ENCODE measurements at regions not wholly inside any gene's neighbourhood (a gene's known extent, or its start where the extent isn't known, plus 50 kb on each side); places are given as distances from the start of the nearest gene placed in this dataset.

GRCh38 chr1:189175889-189176288 is 1301.8 kb downstream of the BRINP3 start:
- DNase-seq (no peak), ATAC-seq (ENCODE audit: insufficient read depth, low read depth) (no peak)
- no peaks in the 10 kb centered on the region for H3K4me1 ChIP-seq (ENCODE audit: insufficient read depth, low read length)
- no peaks in the 10 kb centered on the region for H3K79me2 ChIP-seq (ENCODE audit: insufficient read depth, low read length)
- H3K4me3 ChIP-seq (ENCODE audit: low read depth in 1 of 2, low read length in 2 of 2) = no peak overlapping the region
- peaks cover 6% of the 10 kb centered on the region for H3K9me3 ChIP-seq (ENCODE audit: insufficient read depth, low read length, severe bottlenecking)
- H3K4me2 ChIP-seq (ENCODE audit: insufficient read depth, low read length) = no peak overlapping the region
- H3K36me3 ChIP-seq (ENCODE audit: insufficient read depth, low read length) = no peaks in the 10 kb centered on the region
- no peak overlapping the region for H2AFZ ChIP-seq (ENCODE audit: low read depth, low read length)
- TF ChIP-seq EZH2 (IDR thresholded peaks at IDR 0.05; ENCODE audit: borderline replicate concordance, low read depth, low read length, severe bottlenecking) (no peak), CTCF (IDR thresholded peaks at IDR 0.05; ENCODE audit: borderline replicate concordance, extremely low read depth, low read length, poor library complexity, severe bottlenecking) (no peak)
- no peak overlapping the region for H3K27ac ChIP-seq (ENCODE audit: low read length)
- no peaks in the 10 kb centered on the region for H4K20me1 ChIP-seq (ENCODE audit: insufficient read depth, low read length)
- no peak overlapping the region for H3K9ac ChIP-seq (ENCODE audit: low read depth, low read length)
- no peaks in the 10 kb centered on the region for H3K27me3 ChIP-seq (ENCODE audit: insufficient read depth, low read length, poor library complexity)

DNA sequence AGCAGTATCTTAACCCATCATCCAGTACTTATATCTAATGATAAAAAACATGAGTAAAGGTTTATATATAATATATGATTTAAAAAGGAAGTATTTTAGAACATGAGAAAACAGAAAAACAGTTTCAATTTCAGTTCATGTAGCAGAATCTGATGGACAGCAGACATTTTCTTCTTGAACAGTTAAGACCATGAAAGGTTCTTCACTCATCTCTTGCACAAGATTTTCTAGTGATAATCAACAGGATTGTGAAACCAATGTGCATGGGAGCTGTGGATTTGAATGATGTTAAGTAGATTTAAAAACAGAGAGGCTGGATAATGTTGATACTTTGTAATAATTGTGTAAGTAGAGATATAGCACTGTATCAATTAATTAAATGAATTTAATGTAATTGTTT is 1297.6 kb downstream of the BRINP3 start:
- no peaks in the 10 kb centered on the region for H3K9me3 ChIP-seq (ENCODE audit: insufficient read depth, low read length, severe bottlenecking)
- H3K4me2 ChIP-seq (ENCODE audit: insufficient read depth, low read length) = no peak overlapping the region
- no peaks in the 10 kb centered on the region for H3K79me2 ChIP-seq (ENCODE audit: insufficient read depth, low read length)
- H2AFZ ChIP-seq (ENCODE audit: low read depth, low read length) = no peak overlapping the region
- DNase-seq (no peak), ATAC-seq (ENCODE audit: insufficient read depth, low read depth) (no peak)
- no peaks in the 10 kb centered on the region for H3K36me3 ChIP-seq (ENCODE audit: insufficient read depth, low read length)
- H3K4me1 ChIP-seq (ENCODE audit: insufficient read depth, low read length) = no peaks in the 10 kb centered on the region
- no peak overlapping the region for H3K4me3 ChIP-seq (ENCODE audit: low read depth in 1 of 2, low read length in 2 of 2)
- no peak overlapping the region for H3K27ac ChIP-seq (ENCODE audit: low read length)
- no peak overlapping the region for H3K9ac ChIP-seq (ENCODE audit: low read depth, low read length)
- H4K20me1 ChIP-seq (ENCODE audit: insufficient read depth, low read length) = no peaks in the 10 kb centered on the region
- no peaks in the 10 kb centered on the region for H3K27me3 ChIP-seq (ENCODE audit: insufficient read depth, low read length, poor library complexity)
- TF ChIP-seq CTCF (IDR thresholded peaks at IDR 0.05; ENCODE audit: borderline replicate concordance, extremely low read depth, low read length, poor library complexity, severe bottlenecking) (no peak), EZH2 (IDR thresholded peaks at IDR 0.05; ENCODE audit: borderline replicate concordance, low read depth, low read length, severe bottlenecking) (no peak)

DNA sequence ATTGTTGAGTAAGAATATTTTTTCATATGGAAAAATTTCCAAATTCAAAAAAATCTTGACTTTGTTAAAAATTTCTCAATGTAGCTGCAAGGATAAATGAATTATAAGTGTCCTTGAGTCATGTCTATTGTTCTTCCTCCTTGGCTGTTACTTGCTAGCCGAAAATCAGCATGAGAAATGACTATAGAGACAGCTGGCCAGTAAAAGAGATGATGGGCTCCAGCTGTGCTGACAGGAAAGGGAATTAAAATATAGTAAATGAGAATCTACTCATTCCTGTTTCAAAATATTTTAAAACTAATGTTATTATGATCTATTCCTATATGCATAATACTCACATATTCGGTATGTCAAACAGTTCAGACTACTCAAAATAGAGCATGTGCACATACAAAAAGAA is 1292.6 kb downstream of the BRINP3 start:
- H3K4me1 ChIP-seq (ENCODE audit: insufficient read depth, low read length) = no peaks in the 10 kb centered on the region
- no peaks in the 10 kb centered on the region for H3K36me3 ChIP-seq (ENCODE audit: insufficient read depth, low read length)
- H3K9me3 ChIP-seq (ENCODE audit: insufficient read depth, low read length, severe bottlenecking) = no peaks in the 10 kb centered on the region
- no peak for DNase-seq
- no peaks in the 10 kb centered on the region for H3K79me2 ChIP-seq (ENCODE audit: insufficient read depth, low read length)
- no peak overlapping the region for H2AFZ ChIP-seq (ENCODE audit: low read depth, low read length)
- H3K27ac ChIP-seq (ENCODE audit: low read length) = no peak overlapping the region
- H3K4me2 ChIP-seq (ENCODE audit: insufficient read depth, low read length) = no peak overlapping the region
- H3K27me3 ChIP-seq (ENCODE audit: insufficient read depth, low read length, poor library complexity) = no peaks in the 10 kb centered on the region
- ATAC-seq (ENCODE audit: insufficient read depth, low read depth) = no peak
- H4K20me1 ChIP-seq (ENCODE audit: insufficient read depth, low read length) = no peaks in the 10 kb centered on the region
- H3K9ac ChIP-seq (ENCODE audit: low read depth, low read length) = no peak overlapping the region
- no peak overlapping the region for H3K4me3 ChIP-seq (ENCODE audit: low read depth in 1 of 2, low read length in 2 of 2)
- TF ChIP-seq CTCF (IDR thresholded peaks at IDR 0.05; ENCODE audit: borderline replicate concordance, extremely low read depth, low read length, poor library complexity, severe bottlenecking) (no peak), EZH2 (IDR thresholded peaks at IDR 0.05; ENCODE audit: borderline replicate concordance, low read depth, low read length, severe bottlenecking) (no peak)
